Skeletal muscle cell (primary cell): ENCODE measurements at regions not wholly inside any gene's neighbourhood (a gene's known extent, or its start where the extent isn't known, plus 50 kb on each side); places are given as distances from the start of the nearest gene placed in this dataset.

Experiments
- DNase-seq: peaks from one replicate; pipeline ENCODE4 v3.0.0-alpha.2; 2010; ENCODE audit warnings: low read depth
- H3K4me3 ChIP-seq: 2 replicates; pipeline ENCODE4 v1.5.1; 2011; ENCODE audit warnings: low read depth, mild to moderate bottlenecking, control low read depth, low read length, moderate library complexity

DNA sequence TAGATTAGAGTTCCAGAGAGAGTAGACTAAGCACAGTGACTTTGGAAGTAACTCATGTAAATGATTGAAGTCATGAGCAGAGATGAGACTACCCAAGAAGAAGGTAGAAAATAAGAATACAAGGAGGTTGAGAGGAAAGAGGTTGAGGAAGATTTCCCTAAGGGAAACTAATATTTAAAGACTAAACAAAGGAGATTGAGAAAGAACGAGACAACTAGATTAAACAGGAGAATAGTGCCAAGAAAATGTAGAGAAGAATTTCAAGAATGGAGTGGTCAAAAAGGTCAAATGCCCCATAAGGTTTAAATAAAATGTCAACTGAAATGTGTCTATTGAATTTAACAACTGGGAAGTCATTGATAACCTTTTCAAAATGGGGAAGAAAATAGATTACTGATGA lies 59.0 kb downstream of the RPS29 start:
- DNase-seq, result no peak
- H3K4me3 ChIP-seq, result no peak overlapping the region

DNA sequence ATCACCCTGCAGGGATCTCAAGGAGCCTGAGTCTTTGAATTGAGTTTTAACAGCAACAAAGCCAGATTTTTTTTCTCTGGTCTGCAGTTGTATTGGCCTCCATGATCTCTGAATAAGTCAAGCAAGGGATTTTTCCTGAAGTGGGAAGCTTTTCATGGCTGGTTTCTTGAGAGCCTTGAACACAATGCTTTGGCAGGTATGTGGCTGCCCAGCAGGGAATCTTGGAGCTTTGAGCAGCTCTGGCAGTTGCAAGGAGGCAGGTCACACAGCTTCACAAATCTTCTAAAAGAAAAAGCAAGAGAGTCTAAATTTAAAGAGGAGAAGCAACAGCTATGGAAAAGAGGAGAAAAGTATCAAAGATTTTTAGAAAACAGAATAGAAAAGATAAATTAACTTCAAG lies 60.1 kb downstream of the RPS29 start:
- H3K4me3 ChIP-seq, result no peak overlapping the region
- DNase-seq, result no peak

GRCh38 chr14:49516286-49516685 lies 69.9 kb downstream of the RPS29 start:
- no peak overlapping the region for H3K4me3 ChIP-seq
- no peak for DNase-seq

DNA sequence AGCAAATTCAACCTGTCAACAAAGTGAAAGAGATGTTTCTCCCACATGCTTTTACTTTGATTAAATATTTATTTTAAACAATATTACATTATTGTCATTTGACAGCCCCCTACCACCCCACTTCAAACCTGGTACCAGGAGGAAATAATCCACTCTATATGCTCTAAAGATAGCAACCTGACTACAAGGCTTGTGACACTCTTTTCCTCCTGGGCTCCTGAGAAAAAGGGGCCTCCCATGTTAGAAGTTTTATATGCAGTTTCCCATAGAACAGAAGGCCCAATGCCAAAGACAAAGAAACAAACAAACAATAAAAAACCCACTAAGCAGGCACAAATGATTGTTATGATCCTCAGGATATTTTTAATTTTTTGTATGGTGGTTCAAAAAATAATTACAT lies 73.6 kb downstream of the RPS29 start:
- DNase-seq, result no peak
- no peak overlapping the region for H3K4me3 ChIP-seq

DNA sequence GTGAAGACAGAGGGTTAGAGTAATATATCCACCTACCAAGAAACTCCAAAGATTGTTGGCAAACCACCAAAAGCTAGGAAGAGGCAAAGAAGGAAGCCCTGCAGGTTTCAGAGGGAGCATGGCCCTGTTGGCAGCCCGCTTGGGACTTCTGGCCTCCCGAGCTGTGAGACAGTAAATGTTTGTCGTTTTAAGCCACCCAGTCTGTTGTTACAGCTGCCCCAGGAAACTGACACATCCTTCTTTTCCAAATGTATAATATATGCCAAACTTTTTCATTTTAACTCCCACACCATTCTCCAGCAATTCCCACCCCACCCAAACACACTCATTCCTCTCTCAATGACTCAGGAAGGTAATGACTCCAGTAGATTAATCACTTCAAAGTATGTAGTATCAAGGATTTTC lies 74.0 kb downstream of the RPS29 start:
- H3K4me3 ChIP-seq, result no peak overlapping the region
- peak; percentile 44 for DNase-seq

GRCh38 chr14:49508124-49508523 lies 78.1 kb downstream of the RPS29 start:
- no peak for DNase-seq
- no peak overlapping the region for H3K4me3 ChIP-seq

- no peak overlapping the region for H3K4me3 ChIP-seq
- DNase-seq, result no peak
These were observed 79.5 kb downstream of the RPS29 start for GRCh38 chr14:49506650-49507049.

DNA sequence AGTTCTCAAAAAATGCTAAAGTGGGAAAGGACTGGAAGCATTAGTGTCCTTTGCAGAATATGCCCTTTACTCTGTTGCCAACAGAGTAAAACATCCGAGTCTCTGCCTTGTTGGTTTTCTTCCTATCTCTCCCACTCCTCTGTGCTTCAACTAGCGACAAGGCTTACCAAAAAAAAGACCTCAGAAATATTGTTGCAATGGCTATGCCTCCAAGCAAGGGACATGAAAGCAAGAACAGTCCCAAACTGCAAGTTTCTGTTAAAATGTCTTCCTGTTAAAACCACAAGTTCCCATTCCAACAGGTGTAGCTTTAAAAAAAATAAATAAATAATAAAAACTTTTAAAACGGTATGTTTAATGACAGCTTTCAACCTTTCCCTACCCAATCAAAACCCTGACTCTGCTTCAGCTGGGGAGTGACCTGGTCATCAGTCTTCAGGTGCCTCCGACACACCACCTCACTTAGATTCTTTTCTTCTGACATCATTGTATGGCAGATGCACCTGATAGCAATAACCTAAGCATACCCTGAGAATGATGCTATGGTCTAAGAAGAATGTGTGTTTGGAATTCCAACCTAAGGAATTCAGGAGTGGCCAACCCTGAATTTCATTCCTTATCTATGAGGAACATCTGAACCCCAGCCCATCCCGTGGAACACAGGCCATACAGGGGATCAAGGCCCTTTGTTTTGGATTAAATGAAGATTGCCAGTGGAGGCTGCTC lies 81.0 kb downstream of the RPS29 start:
- no peak overlapping the region for H3K4me3 ChIP-seq
- no peak for DNase-seq

GRCh38 chr14:49497725-49498348 lies 88.3 kb downstream of the RPS29 start:
- H3K4me3 ChIP-seq, result no peak overlapping the region
- DNase-seq, result peak; percentile 15

GRCh38 chr14:49497267-49497666 lies 88.9 kb downstream of the RPS29 start:
- DNase-seq, result no peak
- H3K4me3 ChIP-seq, result no peak overlapping the region

DNA sequence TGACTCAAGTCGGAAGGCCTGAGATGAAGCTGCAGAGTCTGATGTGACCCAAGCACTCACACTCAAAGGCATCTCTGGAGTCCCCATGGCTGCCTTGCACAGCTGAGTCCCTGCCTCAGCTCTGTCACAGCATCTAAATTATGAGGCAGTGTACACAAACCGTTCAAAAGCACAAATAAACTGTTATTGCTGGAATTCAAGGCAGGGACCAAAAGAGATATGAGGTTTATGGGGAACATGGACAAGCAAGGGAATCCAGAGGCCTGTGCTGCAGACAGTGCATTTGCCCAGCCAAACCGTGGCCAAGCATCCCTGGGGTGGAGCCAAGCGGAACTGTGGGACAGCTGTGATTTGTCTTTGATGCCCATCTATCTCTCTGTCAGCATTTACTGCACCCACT lies 91.3 kb downstream of the RPS29 start:
- H3K4me3 ChIP-seq, result no peak overlapping the region
- DNase-seq, result no peak

GRCh38 chr14:49493557-49493956 lies 92.6 kb downstream of the RPS29 start:
- no peak overlapping the region for H3K4me3 ChIP-seq
- DNase-seq, result no peak

GRCh38 chr14:49492151-49492550 lies 94.0 kb downstream of the RPS29 start:
- no peak for DNase-seq
- no peak overlapping the region for H3K4me3 ChIP-seq

DNA sequence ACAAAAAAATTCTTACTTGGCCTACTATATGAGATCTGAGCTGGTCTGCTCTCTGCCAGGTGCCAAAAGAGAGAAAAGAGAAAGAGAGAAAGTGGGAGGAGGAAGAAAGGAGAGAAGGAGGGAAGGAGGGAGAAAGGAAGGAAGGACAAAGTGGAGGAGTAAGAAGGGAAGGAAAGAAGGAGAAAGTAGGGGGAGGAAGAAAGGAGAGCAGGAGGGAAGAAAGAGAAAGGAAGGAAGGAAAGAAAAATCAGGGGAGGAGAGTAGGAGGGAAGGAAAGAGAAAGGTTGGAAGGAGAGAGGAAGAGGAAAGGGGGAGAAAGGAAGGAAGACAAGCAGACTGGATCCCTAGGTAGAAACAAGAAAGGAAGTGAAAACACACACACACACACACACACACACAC lies 96.8 kb downstream of the RPS29 start:
- DNase-seq, result no peak

DNA sequence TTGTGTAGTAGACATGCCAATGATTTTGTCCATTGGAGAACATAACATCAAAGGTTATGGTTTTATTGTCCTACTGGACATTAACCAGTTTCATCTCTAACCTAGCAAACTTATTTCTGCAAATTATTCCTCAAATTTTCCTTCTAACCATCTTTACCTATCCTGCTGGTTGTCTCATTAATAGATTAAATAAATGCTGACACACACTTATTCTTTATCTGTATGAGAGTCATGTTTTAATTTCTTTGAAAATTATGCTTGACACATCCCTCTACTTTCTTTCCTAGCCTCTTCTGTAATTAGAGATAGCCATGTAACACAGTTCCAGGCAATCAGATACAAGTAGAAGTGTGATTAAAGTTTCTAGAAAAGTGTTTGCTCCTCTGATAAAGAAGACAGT lies 98.9 kb downstream of the RPS29 start:
- H3K4me3 ChIP-seq, result no peak overlapping the region
- no peak for DNase-seq

More for the DNA sequence above, 96.8 kb downstream of the RPS29 start:
- no peak overlapping the region for H3K4me3 ChIP-seq

- H3K4me3 ChIP-seq, result no peak overlapping the region
- DNase-seq, result no peak
These were observed 100.9 kb downstream of the RPS29 start for GRCh38 chr14:49485290-49485689.

GRCh38 chr14:49484180-49484579 lies 102.0 kb downstream of the RPS29 start:
- no peak overlapping the region for H3K4me3 ChIP-seq
- no peak for DNase-seq

DNA sequence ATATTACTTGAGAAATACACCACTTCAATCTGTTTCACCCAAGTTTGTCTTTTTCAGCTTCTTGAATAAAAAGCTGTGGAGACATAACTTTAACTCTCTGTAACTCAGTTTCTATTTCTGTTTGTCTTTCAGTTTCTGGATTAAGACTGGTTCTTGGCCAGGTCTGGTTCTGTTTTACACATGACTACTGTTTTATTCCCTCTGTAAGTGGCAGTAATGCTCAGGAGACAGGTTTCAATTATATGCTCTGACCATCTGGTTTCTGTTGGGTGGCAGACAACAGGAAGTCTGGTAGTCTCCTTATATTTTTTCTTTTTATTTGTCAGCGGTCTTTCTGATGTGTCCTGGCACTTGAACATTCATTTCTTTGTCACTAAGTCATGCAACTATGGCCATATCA lies 102.9 kb downstream of the RPS29 start:
- no peak overlapping the region for H3K4me3 ChIP-seq
- DNase-seq, result no peak

DNA sequence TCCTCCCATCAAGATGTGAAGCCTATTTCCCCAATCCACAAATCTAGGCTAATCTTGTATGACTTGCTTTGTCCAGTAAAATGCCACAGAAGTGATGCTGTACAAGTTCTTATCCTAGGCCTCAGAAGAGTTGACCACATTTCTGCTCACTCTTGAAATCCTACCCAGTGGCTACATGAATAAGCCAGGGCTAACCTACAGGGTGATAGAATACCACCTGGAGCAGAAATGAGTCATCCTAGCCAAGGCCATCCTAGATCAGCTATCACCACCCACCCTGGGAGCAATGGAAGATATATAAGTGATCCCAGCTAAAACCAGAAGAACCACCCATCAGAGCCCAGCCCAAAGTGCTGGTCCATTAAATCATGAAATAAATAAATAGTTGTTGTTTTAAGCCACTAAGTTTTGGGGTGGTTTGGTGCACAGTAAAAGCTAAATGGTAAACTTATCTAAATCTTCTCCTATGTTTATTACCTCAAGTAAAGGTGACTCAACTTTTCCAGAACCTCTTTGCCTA lies 105.1 kb downstream of the RPS29 start:
- H3K4me3 ChIP-seq, result no peak overlapping the region
- DNase-seq, result no peak

DNA sequence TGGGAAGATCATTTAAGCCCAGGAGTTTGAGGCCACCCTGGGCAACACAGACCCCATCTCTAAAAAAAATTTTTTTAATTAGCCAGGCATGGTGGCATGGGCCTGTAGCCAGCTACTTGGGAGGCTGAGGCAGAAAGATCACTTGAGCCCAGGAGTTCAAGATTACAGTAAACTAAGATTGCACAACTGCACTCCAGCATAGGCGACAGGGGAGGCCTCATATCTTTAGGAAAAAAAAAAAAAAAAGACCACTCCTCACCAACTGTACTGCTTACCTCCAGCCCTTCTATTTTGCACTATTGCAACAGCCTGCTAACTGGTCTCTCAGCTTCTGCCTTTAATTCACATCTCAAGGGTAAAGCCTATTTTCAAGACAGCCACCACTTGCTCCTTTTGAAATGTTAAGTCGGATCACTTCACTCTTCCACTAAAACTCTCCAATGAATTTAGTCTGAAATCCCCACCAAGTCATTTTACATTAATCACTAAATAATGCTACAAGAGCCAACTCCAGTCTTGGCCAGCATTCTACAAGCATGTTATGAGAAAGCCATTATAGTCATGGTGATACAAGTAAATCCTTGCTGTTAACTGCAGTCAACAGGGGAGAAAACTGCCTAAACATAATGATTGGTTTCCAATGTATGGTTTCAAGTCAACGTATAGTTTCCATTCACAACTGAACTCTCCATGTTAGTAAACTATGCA lies 106.0 kb downstream of the RPS29 start:
- H3K4me3 ChIP-seq, result no peak overlapping the region
- no peak for DNase-seq

- no peak for DNase-seq
- no peak overlapping the region for H3K4me3 ChIP-seq
These were observed 106.7 kb downstream of the RPS29 start for GRCh38 chr14:49479432-49479831.
